ENCODE measurements at regions not wholly inside any gene's neighbourhood (a gene's known extent, or its start where the extent isn't known, plus 50 kb on each side); places are given as distances from the start of the nearest gene placed in this dataset.

DNA sequence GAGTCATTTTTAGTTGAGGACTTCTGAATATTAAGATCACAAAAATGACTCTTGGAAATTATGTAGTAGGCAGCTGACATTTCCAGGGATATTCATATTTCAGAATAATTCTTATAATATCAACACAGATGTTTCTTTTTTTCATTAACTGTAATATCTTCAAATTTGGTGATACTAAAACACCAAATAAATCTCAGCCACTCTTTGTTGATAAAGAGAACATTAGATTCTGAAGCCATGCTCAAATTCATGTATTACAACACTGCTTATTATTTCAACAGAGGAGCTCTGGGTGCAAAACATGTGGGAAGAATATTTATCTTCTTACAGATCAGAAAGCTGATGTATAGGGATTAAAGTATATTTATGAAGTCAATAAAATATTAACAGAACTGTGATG lies 355.4 kb downstream of the CRPPA start:
- DNase-seq = no peak

DNA sequence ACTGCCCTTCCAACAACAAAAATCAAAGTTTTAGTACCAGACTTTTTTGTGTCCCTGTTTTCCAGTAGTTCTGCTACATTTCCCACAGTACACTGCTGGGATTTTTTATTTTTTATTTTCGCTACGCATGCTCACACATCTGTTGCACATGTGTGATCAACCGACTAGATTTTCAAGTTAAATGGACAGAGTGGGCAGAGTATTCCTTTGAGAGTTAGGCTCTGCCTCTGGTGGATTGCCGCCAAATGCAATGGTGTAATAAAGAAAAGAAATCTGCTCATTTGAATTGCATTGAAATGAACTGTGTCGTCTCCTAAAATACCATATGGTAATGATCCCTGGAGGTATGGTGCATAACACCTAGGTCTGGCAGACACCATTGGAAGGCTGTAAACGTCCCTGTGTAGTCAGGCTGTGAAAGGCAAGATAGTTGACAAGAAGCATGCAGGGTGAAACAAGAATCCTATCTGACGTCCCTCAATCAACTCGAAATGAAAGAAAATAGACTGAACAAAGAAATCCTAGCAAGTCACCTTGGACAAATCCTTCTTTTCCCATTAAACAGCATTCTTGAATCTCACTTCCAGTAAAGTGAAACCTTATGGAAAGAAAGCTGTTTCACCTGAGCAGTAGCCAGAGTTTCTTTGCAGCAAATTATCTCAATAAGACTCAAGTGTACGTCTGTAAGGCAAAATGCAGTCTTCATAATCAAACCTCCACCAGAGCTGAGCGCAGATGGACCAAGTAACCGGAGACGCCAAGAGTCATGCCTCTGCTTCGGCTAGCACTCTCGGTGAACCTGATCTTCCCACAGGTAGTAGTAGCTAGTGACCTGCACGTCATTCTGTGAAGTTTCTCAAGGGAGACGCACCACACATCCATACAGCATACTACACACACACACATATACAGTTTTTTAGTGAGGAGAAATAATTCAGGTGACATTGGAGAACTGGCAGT lies 357.3 kb downstream of the CRPPA start:
- DNase-seq = no peak

DNA sequence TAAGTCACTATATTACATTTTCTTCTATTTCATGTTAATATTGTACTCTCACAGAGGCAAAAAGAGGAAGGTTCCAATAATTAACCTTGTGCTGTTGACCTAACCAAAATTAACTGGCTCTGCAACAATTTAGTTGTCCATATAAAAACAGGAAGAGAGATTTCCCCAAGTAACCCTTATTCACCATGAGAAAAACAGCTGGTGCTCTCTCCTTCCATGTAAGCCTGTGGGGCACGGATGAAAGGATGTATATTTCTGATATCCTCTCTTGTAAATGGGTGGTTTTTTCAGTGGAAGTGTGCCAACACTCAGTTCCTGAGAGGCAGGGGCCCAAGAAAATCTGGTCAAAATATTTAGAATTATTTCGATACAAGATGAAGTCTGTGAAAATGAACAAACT lies 358.1 kb downstream of the CRPPA start:
- DNase-seq = no peak

DNA sequence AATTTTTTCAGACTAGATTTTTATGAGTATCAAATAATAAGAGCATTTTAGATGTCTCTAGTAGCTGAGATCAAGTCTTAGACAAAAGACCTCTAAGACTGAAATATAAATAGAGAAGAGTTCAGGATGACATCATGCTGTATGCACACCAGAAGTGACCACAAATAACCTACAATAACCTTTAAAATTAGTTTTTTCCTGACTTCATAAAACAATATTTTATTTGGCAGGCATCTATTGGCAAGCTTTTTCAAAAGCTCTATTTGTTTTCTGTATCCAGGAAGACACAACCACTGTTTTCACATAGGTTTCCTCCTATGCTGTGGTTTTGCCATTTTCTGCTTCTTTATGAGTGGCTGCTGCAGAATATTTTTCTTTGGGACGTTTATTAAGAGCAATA lies 359.1 kb downstream of the CRPPA start:
- no peak for DNase-seq

DNA sequence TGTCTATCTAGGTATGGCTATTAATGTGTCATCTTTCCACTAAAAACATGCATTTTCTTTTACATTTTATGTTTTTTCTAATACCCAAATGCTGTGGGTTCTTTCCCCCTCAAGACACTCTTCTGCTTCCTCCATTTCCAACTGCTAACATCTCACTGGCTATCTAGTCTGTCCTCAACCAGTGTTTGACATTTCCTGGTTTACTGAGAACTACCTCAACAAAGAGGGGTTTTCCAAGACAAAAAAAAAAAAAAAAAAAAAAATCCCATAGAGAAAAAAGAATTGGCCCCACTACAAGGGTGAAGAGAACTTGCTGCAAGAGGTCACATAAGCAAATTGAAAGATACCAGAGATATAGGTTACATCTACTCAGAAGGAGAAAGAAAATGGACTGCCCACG lies 359.7 kb downstream of the CRPPA start:
- no peak for DNase-seq

DNA sequence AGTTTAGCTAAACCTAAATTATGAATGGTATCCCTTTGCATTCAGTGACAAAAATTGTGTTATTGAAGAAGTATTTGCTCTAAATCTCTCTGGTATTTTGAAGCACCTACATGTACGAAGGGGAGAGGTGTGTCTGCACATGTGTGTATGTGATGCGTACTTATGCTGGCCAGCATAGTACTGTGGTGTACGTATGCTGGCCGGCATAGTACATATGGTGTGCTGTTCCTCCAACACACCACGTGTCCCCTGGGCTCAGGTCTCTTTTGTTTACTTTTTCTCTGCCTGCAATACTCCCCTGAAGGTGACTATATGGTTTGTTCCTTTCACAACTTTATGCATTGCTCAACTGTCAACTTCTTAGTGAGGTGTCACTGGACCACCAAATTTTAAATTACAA lies 360.3 kb downstream of the CRPPA start:
- DNase-seq = no peak

DNA sequence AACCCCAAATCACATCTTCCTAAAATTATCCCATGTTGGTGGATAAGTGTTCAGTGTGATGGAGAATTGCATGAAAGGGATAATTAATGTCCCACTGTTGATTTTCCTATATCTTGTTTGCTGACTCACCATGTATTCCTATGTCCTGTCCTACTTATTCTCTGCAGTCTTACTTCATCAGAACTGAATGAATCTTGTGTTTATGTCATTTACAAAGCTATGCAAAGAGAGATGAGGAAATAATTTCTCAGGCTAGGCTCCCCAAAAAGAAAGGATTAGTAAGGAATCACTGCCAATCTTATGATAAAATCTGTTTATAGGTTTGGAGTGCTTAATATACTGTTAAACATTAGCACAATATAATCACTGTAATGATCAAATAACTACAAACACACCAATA lies 360.8 kb downstream of the CRPPA start:
- no peak for DNase-seq

DNA sequence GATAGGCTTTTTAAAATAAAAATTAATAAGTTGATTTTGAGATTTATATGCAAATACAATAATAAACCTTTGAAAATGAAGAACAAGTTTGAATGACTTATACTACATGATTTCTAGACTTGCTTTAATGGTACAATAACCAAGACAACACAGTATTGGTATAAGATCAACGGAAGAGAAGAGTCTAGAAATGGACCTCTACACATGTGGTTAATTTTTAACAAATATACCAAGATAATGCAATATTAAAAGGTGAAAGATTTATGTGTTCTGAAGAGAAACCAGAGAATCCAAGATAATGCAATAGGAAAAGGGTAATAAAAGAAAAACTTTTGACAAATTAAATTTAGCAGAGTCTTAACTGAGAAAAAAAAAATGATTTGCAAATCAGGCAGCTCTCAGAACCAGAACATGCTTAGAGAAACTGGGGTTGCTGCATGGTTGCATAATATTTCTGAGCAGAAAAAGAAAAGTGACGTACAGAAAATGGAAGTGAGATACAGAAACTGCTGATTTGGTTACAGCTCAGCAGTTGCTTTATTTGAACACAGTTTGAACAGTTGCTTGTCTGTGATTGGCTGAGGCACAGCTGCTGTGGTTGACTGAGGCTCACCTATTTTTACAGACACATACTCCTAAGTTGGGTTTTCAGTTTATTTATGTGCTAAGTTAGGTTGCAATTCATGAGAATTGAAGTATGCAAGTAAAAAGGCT lies 365.9 kb downstream of the CRPPA start:
- no peak for DNase-seq

DNA sequence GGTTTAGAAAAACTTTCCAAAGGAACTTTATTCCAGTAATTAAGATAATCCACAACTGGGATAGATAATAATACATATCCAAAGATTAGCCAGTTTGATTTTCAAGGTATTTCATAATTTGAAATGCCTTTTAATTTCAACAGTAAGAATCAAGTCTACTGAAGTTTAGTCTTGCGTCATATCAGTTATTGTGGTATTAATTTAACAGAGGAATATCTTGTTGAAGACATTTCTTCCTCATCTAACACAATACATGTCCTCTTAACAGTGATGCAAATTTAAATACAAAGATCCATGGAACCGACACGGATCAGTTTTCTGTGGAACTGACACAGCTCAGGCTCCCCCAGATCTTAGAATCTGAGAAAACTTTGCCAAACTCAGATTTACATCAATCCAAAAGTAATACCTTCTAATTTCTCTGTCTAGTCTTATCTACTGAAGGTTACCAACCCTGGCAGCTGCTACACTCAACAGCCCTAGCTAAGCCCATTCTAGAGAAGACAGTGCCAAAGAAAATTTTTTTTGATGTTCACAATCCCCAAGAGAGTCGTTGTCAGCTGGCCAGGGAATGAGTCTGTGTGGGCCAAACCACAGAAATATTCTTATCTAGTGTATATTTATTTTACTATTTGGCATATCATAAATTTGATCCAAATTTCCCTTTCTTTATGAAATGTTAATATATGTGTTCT lies 365.2 kb upstream of the MEOX2 start:
- no peak for DNase-seq

DNA sequence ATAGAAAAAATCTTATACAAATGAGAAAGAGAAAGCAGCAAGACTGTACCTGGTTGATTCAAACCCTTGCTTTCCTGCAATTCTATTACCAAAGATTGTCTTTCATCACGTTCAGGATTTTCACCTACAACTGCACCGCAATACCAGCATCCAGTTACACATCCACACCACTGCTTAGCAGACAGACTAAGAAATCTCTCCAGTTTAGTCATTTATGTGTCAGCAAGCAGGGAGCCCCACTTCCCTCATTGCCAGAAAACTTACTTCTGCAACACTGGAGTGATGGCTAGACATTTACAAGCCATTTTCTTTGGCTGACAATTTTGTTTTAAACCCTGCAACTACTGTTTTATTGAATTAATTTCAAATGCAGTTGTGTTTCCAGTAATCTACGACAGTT lies 359.6 kb upstream of the MEOX2 start:
- DNase-seq = no peak

DNA sequence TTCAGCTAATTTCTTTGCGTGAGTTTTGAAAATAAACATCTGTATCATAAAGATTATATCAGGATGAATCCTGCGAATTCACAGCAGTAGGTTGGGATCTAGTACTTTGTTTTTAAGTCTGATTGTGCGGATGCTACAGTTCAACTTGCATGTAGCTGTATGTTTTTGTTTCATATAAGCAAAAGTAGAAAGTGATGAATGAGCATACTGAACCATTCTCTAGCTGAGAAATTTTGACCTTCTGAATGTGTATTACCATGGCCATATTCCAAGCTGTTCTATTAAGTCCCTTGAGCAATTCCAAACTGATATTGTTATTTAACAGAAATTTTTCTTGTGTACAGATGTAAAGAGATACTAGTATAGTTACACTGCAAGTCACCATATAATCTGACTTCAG lies 358.8 kb upstream of the MEOX2 start:
- no peak for DNase-seq

DNA sequence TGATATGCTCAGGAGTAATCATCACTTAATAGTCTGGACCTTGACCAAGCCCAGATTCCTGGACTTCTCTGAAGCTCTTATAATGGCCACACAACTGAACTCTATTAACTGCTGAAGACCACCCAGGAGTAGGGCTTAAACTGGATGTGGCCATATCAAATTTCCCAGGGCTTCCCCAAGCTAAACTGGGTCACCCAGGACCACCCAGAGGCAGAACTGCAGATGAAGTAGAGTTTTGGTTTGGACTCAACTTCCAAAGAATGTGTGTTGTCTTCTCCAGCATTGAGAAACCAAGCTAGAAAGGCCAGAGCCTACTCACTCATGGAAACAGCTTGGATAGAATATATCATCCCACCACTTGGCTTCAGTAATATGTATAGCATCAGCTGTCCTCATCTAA lies 358.2 kb upstream of the MEOX2 start:
- DNase-seq = no peak

DNA sequence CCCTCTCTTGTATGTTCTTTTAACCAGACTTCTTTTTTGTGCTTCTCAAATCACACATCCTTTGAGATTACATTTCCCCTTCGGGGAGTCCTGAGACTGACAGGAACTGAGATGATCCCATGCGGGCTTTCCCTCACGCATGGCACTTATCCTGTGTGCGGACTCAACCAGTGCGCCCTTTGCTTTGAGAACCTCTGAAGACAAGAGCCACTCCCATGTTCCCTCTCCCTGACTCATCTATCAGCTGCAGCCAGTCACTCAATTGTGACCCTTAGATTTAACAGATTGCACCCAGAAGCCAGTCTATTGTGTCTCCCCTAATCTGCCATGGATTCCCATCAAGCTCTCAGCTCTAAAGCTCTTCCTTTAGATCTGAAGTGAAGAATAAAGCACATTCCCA lies 353.9 kb upstream of the MEOX2 start:
- no peak for DNase-seq

DNA sequence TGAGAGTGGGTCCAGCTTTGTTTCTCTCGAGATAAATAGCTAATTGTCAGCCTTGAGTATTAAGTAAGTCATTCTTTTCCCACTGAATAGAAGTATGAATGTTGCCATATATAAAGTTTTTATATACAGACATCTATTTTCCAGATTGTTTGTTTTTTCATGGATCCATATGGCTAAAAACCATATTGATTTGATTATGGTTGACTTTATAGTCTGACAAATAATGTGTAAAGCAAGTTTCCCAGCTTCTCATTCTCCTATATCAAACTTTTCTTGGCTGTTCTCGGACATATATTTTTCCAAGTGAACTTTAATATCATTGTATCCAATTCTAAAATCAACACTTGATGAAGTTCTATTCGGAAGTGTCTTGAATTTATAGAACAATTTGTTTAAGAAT lies 352.4 kb upstream of the MEOX2 start:
- no peak for DNase-seq

DNA sequence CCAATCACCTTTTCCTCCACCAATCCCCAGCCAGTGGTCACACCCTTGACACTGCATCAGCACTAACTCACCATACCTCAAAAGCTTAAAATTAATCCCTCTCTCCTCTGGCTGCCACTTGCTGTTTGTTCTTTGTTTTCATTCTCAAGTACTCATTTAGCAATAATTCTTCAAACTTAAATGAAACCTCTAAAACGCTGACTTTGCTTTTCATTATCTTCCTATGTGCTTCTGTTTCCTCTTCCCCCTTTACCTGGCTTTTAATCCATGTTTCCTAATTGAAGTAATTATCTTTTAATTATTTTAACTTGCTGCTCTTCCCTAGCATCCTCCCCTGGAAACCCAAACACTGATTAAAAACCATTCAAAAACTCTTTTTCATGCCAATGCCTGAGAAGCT lies 348.9 kb upstream of the MEOX2 start:
- DNase-seq = no peak

DNA sequence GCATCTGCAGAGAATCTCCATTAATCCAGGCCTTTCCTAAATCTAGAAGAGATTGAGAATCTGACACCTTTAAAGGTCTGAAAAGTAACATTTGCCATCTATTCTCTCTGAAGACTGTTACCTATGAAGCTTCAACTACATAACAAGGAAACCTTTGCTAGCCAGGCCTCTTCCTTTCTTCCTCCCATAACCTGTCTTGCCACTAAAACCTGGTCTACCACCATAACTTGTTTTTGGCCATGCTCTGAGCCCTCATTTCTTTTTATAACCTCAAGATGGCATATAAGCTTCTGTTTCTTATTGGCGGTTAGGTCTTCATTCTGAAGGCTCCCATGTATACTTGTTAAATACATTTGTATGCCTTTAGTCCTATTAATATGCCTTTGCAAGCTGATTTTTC lies 348.4 kb upstream of the MEOX2 start:
- DNase-seq = no peak

DNA sequence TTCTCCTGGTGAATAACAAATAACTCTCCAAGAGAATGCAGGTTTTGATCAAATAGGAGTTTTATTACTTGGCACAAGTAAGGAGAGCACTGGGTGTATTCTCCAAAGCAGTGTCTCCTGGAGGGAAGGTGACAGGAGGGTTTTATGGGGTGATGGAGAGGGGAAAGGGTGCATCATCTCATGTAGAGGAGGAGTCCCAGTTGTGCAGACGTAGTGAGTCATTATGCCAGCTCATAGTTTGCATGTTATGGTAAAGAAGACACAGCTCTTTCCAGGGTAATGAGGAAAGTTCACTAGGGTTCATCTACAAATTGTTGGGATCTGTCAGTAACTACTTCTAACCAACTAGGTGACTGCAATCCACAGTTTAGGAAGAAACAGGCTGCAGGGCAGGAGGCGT lies 347.9 kb upstream of the MEOX2 start:
- no peak for DNase-seq

DNA sequence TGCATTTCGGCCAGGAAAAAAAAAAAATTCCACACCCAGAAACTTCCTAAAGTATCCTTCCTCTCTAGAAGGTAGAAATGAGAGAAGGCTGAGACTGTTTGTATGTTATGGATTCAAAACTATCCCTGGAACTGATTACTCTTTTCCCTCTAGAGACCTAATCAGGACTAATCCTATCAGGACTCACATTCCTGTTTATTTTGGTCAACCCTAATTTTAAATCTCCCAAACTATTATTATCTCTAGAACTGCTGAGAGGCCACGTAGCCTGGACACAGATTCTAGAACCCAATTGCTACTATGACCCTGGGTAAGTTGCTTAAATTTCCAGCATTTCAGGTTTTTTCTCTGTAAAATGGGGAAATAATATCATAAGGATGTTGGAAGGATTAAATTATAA lies 346.8 kb upstream of the MEOX2 start:
- no peak for DNase-seq

DNA sequence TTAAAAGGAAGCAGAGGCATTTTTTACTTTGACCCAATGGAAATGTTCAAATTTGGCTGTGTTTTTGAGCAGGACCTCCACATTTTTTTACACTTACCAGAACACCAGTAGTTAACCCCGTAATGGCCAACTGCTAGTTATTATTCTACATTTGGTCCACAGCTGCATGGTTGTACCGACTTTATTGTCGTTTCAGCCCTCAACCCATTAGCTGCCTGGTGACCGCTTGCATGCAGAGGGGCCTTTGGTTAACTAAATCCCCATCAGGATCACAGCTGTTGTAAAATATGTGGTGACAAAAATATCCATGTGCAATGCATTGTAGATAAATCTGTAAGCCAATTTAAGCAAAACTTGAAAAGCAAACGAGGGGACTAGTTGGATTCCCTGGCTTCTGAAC lies 342.2 kb upstream of the MEOX2 start:
- DNase-seq = no peak

DNA sequence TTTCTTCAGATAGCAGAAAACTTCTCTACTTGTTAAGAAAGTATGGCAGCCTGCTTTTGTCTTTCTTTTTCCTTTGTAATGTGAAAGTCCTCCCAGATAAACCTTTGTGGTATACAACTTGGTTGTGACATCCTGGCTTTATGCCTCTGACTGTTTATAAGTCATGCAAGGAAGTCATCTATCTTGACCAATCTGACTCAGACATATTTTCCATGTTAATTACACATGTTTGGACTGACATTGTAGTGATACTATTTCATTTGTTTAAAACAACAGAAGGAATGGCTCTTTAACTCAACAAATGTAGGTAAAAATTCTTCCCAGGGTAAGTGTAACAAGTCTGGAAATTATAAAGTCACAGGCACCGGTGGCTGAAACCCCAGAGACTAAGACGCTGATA lies 341.6 kb upstream of the MEOX2 start:
- no peak for DNase-seq

DNA sequence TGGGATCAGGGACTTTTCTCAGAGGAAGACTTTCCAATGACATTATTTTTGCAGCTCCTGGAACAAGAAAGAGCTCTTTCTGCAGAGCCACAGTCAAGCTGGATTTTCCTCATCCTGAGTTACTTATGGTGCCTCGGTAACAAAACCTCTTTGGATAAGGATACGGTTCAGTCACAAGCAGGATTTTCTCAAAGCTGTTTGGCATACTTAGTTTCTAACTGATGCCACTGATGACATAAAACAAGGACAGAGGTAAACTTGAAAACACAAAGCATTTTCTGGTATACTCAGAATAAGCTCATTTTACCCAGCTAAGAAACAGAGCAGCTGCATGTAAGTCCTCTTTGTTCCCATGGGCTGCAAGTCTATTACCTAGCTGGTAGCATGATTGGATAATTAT lies 340.9 kb upstream of the MEOX2 start:
- DNase-seq = no peak

DNA sequence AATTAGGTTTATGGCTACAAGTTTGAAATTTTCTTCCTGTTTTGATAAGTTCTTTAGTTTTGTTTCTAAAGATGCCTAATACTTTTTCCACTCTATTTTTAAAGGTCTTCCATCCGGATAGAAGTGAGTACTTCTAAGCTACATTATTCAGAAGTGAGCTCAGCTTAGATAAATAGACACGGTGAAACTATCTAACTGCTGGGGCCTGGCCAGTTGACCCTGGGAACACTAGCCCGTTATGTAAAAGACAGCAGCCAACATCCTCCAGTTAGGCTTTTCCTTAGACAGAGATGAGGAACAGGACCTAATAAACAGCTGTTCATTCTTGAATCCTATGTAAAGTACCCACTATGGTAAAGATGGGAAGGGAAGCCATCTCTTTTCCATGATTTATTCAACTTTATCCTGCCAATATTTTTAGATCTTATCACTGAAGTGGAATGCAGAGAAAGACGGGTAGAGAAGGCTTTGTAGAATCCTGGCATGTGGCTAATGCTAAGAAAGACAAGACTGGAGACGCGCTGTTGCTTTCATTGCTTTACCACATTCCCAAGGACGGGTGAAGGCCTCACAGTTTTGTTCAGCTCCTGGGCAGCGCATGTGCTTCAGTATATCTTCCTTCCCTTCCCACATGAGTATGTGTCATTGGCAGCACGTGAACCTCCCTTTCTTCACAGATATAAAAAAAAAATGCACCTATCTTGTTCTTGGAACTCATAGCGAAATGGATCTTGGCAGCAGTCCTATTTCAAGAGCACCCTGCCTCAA lies 340.0 kb upstream of the MEOX2 start:
- DNase-seq = no peak

Data from amygdala (tissue), 56 donors.